GM10266 (cell line): ENCODE measurements at regions not wholly inside any gene's neighbourhood (a gene's known extent, or its start where the extent isn't known, plus 50 kb on each side); places are given as distances from the start of the nearest gene placed in this dataset.

Source experiments
- DNase-seq: peaks from one replicate; pipeline ENCODE4 v3.0.0; 2012; ENCODE audit errors: extremely low spot score
- CTCF ChIP-seq: IDR thresholded peaks from 2 replicates; pipeline ENCODE4 v1.5.1; 2012; ENCODE audit warnings: mild to moderate bottlenecking, low read depth; ENCODE audit not compliant: control insufficient read depth, insufficient read depth; ENCODE audit errors: missing control alignments

DNA sequence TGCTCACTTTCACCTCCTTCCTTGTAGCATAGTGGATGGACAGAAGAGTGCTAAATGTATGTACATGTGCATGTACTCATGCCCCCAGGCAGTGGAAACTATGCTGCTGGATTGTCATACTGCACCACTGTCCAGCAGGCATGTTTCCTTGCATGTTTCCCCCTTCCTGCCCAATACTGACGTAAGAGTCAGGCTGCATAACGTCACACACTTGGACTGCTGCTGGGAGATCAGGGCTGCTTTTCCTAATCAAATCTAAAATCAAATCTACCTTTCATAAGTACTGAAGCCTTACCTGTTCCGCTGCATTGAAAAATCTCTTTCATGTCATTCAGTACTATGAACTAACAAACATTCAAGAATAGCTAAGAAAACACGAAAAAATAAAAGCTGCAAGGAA is 67.9 kb upstream of the ROBO1 start:
- no peak for DNase-seq
- no peak for TF ChIP-seq CTCF

- DNase-seq = no peak
- no peak for TF ChIP-seq CTCF
Measured at GRCh38 chr3:79824166-79824565, 56.4 kb upstream of the ROBO1 start.

DNA sequence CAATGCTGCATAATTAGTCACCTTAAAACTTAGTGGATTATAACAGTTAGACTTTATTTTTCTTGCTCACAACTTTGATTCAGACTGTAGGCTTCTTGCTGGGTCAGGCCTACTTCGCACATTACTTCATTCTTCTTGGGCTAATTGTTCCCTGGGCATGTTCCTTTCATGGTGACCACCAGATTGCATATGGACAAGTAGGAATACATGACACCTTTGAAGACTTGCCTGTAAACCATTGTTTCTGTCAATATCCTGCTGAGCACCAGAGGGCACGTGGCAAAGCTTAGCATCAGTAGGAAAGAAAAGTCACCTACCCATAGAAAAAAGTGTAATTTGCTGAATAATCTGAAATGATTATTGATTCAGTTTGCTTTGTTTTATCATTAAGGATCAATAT is 54.3 kb upstream of the ROBO1 start:
- no peak for TF ChIP-seq CTCF

DNA sequence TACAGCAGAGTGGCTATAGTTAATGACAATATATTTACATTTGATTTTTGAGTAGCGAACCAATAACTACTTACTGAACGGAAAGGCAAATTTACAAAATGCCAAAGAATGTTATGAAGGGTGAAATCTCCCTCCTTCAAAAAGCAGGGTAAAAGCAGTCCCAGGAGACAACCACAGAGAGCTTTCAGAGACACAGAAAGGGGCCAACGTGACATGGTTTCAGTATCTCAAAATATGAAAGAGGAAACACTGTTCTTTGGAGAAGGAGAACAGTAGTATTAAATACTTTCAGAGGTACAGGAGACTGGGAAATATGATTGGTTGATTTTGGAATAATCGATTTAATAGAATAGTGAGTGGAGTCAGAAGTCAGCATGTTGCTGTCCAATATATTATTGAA is 52.3 kb upstream of the ROBO1 start:
- no peak for TF ChIP-seq CTCF
- no peak for DNase-seq

More for the DNA sequence above, 54.3 kb upstream of the ROBO1 start:
- no peak for DNase-seq

DNA sequence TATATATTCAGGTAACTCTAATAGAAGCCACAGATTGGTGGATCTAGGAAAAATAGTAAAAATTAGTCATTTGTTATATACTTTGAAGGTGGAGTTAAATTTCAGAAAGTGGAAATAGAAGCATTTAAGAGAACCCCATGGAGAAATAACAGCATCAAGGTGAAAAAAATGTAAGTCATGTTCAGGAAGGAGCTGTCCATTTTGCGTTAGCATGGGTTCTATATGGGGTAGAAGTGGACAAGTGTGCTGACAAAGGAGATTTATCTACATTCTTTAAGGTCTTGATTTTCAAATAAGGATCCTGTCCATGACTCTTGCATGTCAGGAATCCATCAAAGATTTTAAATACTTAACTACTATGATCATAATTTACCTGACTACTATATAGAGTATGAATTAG is 50.2 kb upstream of the ROBO1 start:
- no peak for TF ChIP-seq CTCF
- no peak for DNase-seq
